Immature natural killer cell (primary cell): ENCODE measurements at regions not wholly inside any gene's neighbourhood (a gene's known extent, or its start where the extent isn't known, plus 50 kb on each side); places are given as distances from the start of the nearest gene placed in this dataset.

Experiments used
- DNase-seq, 3 donors: peaks; one replicate each; pipeline ENCODE4 v3.0.0; 2022; ENCODE audit warnings: mixed read lengths in 1 of 3
- H3K27ac Mint-ChIP-seq, 6 donors: one replicate each; pipeline ENCODE4 v1.8.0; 2020; ENCODE audit warnings: mixed read lengths in 6 of 6, mild to moderate bottlenecking in 5 of 6, inconsistent platforms in 4 of 6, moderate library complexity in 3 of 6
- H3K27me3 Mint-ChIP-seq, 3 donors: one replicate each; pipeline ENCODE4 v1.8.0; 2020 to 2021; ENCODE audit warnings: low read depth in 3 of 3, mild to moderate bottlenecking in 3 of 3, mixed read lengths in 3 of 3, moderate library complexity in 3 of 3, inconsistent platforms in 1 of 3
- H3K36me3 Mint-ChIP-seq, 3 donors: one replicate each; pipeline ENCODE4 v1.8.0; 2020; ENCODE audit warnings: mixed read lengths in 3 of 3, inconsistent platforms in 2 of 3, mild to moderate bottlenecking in 2 of 3
- H3K4me1 Mint-ChIP-seq, 2 donors: one replicate each; pipeline ENCODE4 v1.8.0; 2020; ENCODE audit warnings: inconsistent platforms in 2 of 2, mild to moderate bottlenecking in 2 of 2, mixed read lengths in 2 of 2, moderate library complexity in 1 of 2
- H3K4me3 Mint-ChIP-seq, 5 donors: one replicate each; pipeline ENCODE4 v1.8.0; 2020; ENCODE audit warnings: mild to moderate bottlenecking in 5 of 5, mixed read lengths in 5 of 5, inconsistent platforms in 3 of 5, moderate library complexity in 3 of 5
- H3K9me3 Mint-ChIP-seq, 6 donors: one replicate each; pipeline ENCODE4 v1.8.0; 2020; ENCODE audit warnings: mild to moderate bottlenecking in 6 of 6, mixed read lengths in 6 of 6, inconsistent platforms in 4 of 6, moderate library complexity in 3 of 6

- no peak for DNase-seq
- Mint-ChIP-seq H3K4me3 (peak overlapping the region in 1 of 5 donors; percentile 18), H3K27me3 (peaks cover 0 to 2% (median 0%) of the 10 kb centered on the region in 3 donors), H3K4me1 (peaks cover 50 to 74% of the 10 kb centered on the region in 2 donors), H3K27ac (peak overlapping the region in 4 of 6 donors; percentile 5 to 60 (median 24)), H3K9me3 (no peaks in the 10 kb centered on the region), H3K36me3 (peaks cover under 1 to 12% (median 5%) of the 10 kb centered on the region in 3 donors)
These were observed 359.8 kb downstream of the LTN1 start for GRCh38 chr21:28632755-28633408.

- peaks cover 42 to 64% of the 10 kb centered on the region in 2 donors for H3K4me1 Mint-ChIP-seq
- H3K4me3 Mint-ChIP-seq = peak overlapping the region in 3 of 5 donors; percentile 10 to 22 (median 18)
- peaks cover 0 to 9% (median 0%) of the 10 kb centered on the region in 6 donors for H3K9me3 Mint-ChIP-seq
- H3K27me3 Mint-ChIP-seq = no peaks in the 10 kb centered on the region
- peak in 2 of 3 donors; percentile 5 to 7 for DNase-seq
- H3K27ac Mint-ChIP-seq = peak overlapping the region in 4 of 6 donors; percentile 23 to 64 (median 39)
- H3K36me3 Mint-ChIP-seq = peaks cover 10 to 25% (median 17%) of the 10 kb centered on the region in 3 donors
These were observed 365.0 kb downstream of the LTN1 start for GRCh38 chr21:28627691-28628090.

- Mint-ChIP-seq H3K27ac (peak overlapping the region in 4 of 6 donors; percentile 23 to 64 (median 39)), H3K4me1 (peaks cover 38 to 59% of the 10 kb centered on the region in 2 donors), H3K9me3 (peaks cover 0 to 11% (median 0%) of the 10 kb centered on the region in 6 donors), H3K36me3 (peaks cover 10 to 29% (median 21%) of the 10 kb centered on the region in 3 donors), H3K27me3 (no peaks in the 10 kb centered on the region), H3K4me3 (peak overlapping the region in 2 of 5 donors; percentile 10 to 22)
- no peak for DNase-seq
These were observed 365.4 kb downstream of the LTN1 start for GRCh38 chr21:28627261-28627660.

GRCh38 chr21:28624626-28625025 is 368.1 kb downstream of the LTN1 start:
- peaks cover 0 to 11% (median 0%) of the 10 kb centered on the region in 6 donors for H3K9me3 Mint-ChIP-seq
- H3K36me3 Mint-ChIP-seq = peaks cover 16 to 42% (median 36%) of the 10 kb centered on the region in 3 donors
- H3K27me3 Mint-ChIP-seq = no peaks in the 10 kb centered on the region
- DNase-seq = no peak
- no peak overlapping the region for H3K4me3 Mint-ChIP-seq
- peak overlapping the region in 1 of 6 donors; percentile 26 for H3K27ac Mint-ChIP-seq
- H3K4me1 Mint-ChIP-seq = peaks cover 37 to 54% of the 10 kb centered on the region in 2 donors

GRCh38 chr21:28617300-28617699 is 375.4 kb downstream of the LTN1 start:
- Mint-ChIP-seq H3K36me3 (peaks cover 6 to 21% (median 13%) of the 10 kb centered on the region in 3 donors), H3K9me3 (no peaks in the 10 kb centered on the region), H3K4me3 (no peak overlapping the region), H3K4me1 (peaks cover 34 to 48% of the 10 kb centered on the region in 2 donors), H3K27me3 (no peaks in the 10 kb centered on the region), H3K27ac (peak overlapping the region in 2 of 6 donors; percentile 9 to 34)
- no peak for DNase-seq

GRCh38 chr21:28615276-28615675 is 377.4 kb downstream of the LTN1 start:
- no peaks in the 10 kb centered on the region for H3K9me3 Mint-ChIP-seq
- no peak overlapping the region for H3K4me3 Mint-ChIP-seq
- no peak for DNase-seq
- H3K4me1 Mint-ChIP-seq = peaks cover 40 to 62% of the 10 kb centered on the region in 2 donors
- H3K27me3 Mint-ChIP-seq = no peaks in the 10 kb centered on the region
- H3K36me3 Mint-ChIP-seq = peaks cover 3 to 16% (median 10%) of the 10 kb centered on the region in 3 donors
- peak overlapping the region in 1 of 6 donors; percentile 52 for H3K27ac Mint-ChIP-seq

- no peaks in the 10 kb centered on the region for H3K27me3 Mint-ChIP-seq
- peaks cover 5 to 16% (median 14%) of the 10 kb centered on the region in 3 donors for H3K36me3 Mint-ChIP-seq
- H3K4me1 Mint-ChIP-seq = peaks cover 39 to 65% of the 10 kb centered on the region in 2 donors
- no peaks in the 10 kb centered on the region for H3K9me3 Mint-ChIP-seq
- H3K27ac Mint-ChIP-seq = no peak overlapping the region
- DNase-seq = no peak
- no peak overlapping the region for H3K4me3 Mint-ChIP-seq
These were observed 377.9 kb downstream of the LTN1 start for GRCh38 chr21:28614791-28615190.

- Mint-ChIP-seq H3K4me1 (peaks cover 36 to 70% of the 10 kb centered on the region in 2 donors), H3K27ac (no peak overlapping the region), H3K36me3 (peaks cover 21 to 35% (median 35%) of the 10 kb centered on the region in 3 donors), H3K4me3 (no peak overlapping the region), H3K9me3 (no peaks in the 10 kb centered on the region), H3K27me3 (peaks cover 0 to 3% (median 3%) of the 10 kb centered on the region in 3 donors)
- no peak for DNase-seq
These were observed 384.0 kb downstream of the LTN1 start for GRCh38 chr21:28608646-28609045.

GRCh38 chr21:28607545-28607944 is 385.1 kb downstream of the LTN1 start:
- Mint-ChIP-seq H3K4me1 (peaks cover 36 to 68% of the 10 kb centered on the region in 2 donors), H3K4me3 (no peak overlapping the region), H3K27me3 (peaks cover 0 to 3% (median 3%) of the 10 kb centered on the region in 3 donors), H3K27ac (no peak overlapping the region), H3K36me3 (peaks cover 21 to 37% (median 35%) of the 10 kb centered on the region in 3 donors), H3K9me3 (no peaks in the 10 kb centered on the region)
- DNase-seq = no peak

- H3K27ac Mint-ChIP-seq = peak overlapping the region in 2 of 6 donors; percentile 48 to 57
- no peak for DNase-seq
- peaks cover 31 to 42% (median 36%) of the 10 kb centered on the region in 3 donors for H3K36me3 Mint-ChIP-seq
- H3K4me1 Mint-ChIP-seq = peaks cover 23 to 44% of the 10 kb centered on the region in 2 donors
- H3K4me3 Mint-ChIP-seq = peak overlapping the region in 2 of 5 donors; percentile 5 to 12
- H3K27me3 Mint-ChIP-seq = peaks cover 3% of the 10 kb centered on the region in 3 donors
- peaks cover 7 to 16% (median 11%) of the 10 kb centered on the region in 6 donors for H3K9me3 Mint-ChIP-seq
These were observed 387.6 kb downstream of the LTN1 start for GRCh38 chr21:28604946-28605537.

- peaks cover 36 to 43% (median 41%) of the 10 kb centered on the region in 3 donors for H3K36me3 Mint-ChIP-seq
These were observed 390.1 kb downstream of the LTN1 start for GRCh38 chr21:28602546-28602945.

GRCh38 chr21:28598214-28598613 is 394.5 kb downstream of the LTN1 start:
- H3K36me3 Mint-ChIP-seq = peaks cover 33 to 37% (median 37%) of the 10 kb centered on the region in 3 donors
- H3K4me1 Mint-ChIP-seq = peaks cover 2 to 10% of the 10 kb centered on the region in 2 donors
- no peak for DNase-seq
- no peak overlapping the region for H3K4me3 Mint-ChIP-seq
- no peak overlapping the region for H3K27ac Mint-ChIP-seq
- H3K9me3 Mint-ChIP-seq = peaks cover 14 to 31% (median 23%) of the 10 kb centered on the region in 6 donors
- H3K27me3 Mint-ChIP-seq = peaks cover 0 to 3% (median 0%) of the 10 kb centered on the region in 3 donors

More at GRCh38 chr21:28602546-28602945, 390.1 kb downstream of the LTN1 start:
- no peak for DNase-seq
- H3K27me3 Mint-ChIP-seq = peaks cover 0 to 3% (median 0%) of the 10 kb centered on the region in 3 donors
- peaks cover 14 to 31% (median 23%) of the 10 kb centered on the region in 6 donors for H3K9me3 Mint-ChIP-seq
- no peak overlapping the region for H3K27ac Mint-ChIP-seq
- peaks cover 17 to 31% of the 10 kb centered on the region in 2 donors for H3K4me1 Mint-ChIP-seq
- no peak overlapping the region for H3K4me3 Mint-ChIP-seq

- DNase-seq = no peak
- no peaks in the 10 kb centered on the region for H3K9me3 Mint-ChIP-seq
- H3K4me1 Mint-ChIP-seq = peaks cover 5 to 10% of the 10 kb centered on the region in 2 donors
- no peak overlapping the region for H3K27ac Mint-ChIP-seq
- H3K27me3 Mint-ChIP-seq = peaks cover 0 to 1% (median 0%) of the 10 kb centered on the region in 3 donors
- H3K4me3 Mint-ChIP-seq = no peak overlapping the region
- H3K36me3 Mint-ChIP-seq = peaks cover 9 to 15% (median 10%) of the 10 kb centered on the region in 3 donors
These were observed 400.3 kb downstream of the LTN1 start for GRCh38 chr21:28592205-28592865.
